Liver (tissue), 8 donors: ENCODE measurements at regions not wholly inside any gene's neighbourhood (a gene's known extent, or its start where the extent isn't known, plus 50 kb on each side); places are given as distances from the start of the nearest gene placed in this dataset.

ENCODE experiments used
- DNase-seq: peaks from one replicate; pipeline ENCODE4 v3.0.0-alpha.2; 2017; ENCODE audit warnings: low spot score
- H3K27ac ChIP-seq, 2 donors: one replicate each; pipeline ENCODE4 v1.7.0; 2013; ENCODE audit warnings: inconsistent platforms in 2 of 2, low read length in 2 of 2, control low read depth in 1 of 2, low read depth in 1 of 2, mild to moderate bottlenecking in 1 of 2
- H3K27me3 ChIP-seq, 4 donors: one replicate each; pipeline versions ENCODE4 v1.6.1 to v1.7.0; 2013; ENCODE audit warnings: low read length in 3 of 4, inconsistent platforms in 1 of 4, mild to moderate bottlenecking in 1 of 4, moderate library complexity in 1 of 4; ENCODE audit not compliant: control insufficient read depth in 4 of 4, insufficient read depth in 4 of 4
- H3K36me3 ChIP-seq, 4 donors: one replicate each; pipeline versions ENCODE4 v1.6.1 to v1.7.0; 2013; ENCODE audit warnings: low read length in 3 of 4, mild to moderate bottlenecking in 3 of 4, low read depth in 1 of 4, moderate library complexity in 1 of 4; ENCODE audit not compliant: control insufficient read depth in 4 of 4, insufficient read depth in 3 of 4
- H3K4me1 ChIP-seq, 4 donors: one replicate each; pipeline versions ENCODE4 v1.6.1 to v1.7.0; 2013; ENCODE audit warnings: low read length in 3 of 4, mild to moderate bottlenecking in 3 of 4, moderate library complexity in 1 of 4; ENCODE audit not compliant: control insufficient read depth in 4 of 4, insufficient read depth in 4 of 4
- H3K4me3 ChIP-seq, 3 donors: one replicate each; pipeline versions ENCODE4 v1.6.1 to v1.7.0; 2013; ENCODE audit warnings: low read length in 3 of 3, control low read depth in 1 of 3, low read depth in 1 of 3, mild to moderate bottlenecking in 1 of 3
- H3K9ac ChIP-seq, 2 donors: one replicate each; pipeline ENCODE4 v1.7.0; 2013; ENCODE audit warnings: low read length in 2 of 2, mild to moderate bottlenecking in 2 of 2, moderate library complexity in 2 of 2, control low read depth in 1 of 2, low read depth in 1 of 2
- H3K9me3 ChIP-seq, 4 donors: one replicate each; pipeline versions ENCODE4 v1.6.1 to v1.7.0; 2013; ENCODE audit warnings: low read length in 3 of 4; ENCODE audit not compliant: control insufficient read depth in 4 of 4
- ATF3 ChIP-seq: IDR thresholded peaks from 2 replicates; pipeline ENCODE4 v1.6.1; 2016; ENCODE audit warnings: antibody characterized with exemption
- CTCF ChIP-seq: fragments of 150-350 bp; IDR thresholded peaks from 2 replicates; pipeline ENCODE4 v1.5.1; 2017; ENCODE audit warnings: improper control_type of control experiment, low read depth, low read length; ENCODE audit not compliant: missing input control
- EGR1 ChIP-seq, 2 donors: IDR thresholded peaks; 2 replicates each; pipeline ENCODE4 v1.6.1; 2016 to 2018; ENCODE audit warnings: antibody characterized with exemption in 2 of 2, low read depth in 2 of 2
- FOXA1 ChIP-seq: IDR thresholded peaks from 2 replicates; pipeline ENCODE4 v1.6.1; 2016; ENCODE audit warnings: antibody characterized with exemption
- FOXA2 ChIP-seq: IDR thresholded peaks from 2 replicates; pipeline ENCODE4 v1.6.1; 2016; ENCODE audit warnings: antibody characterized with exemption
- HNF4G ChIP-seq: IDR thresholded peaks from 2 replicates; pipeline ENCODE4 v1.6.1; 2016; ENCODE audit warnings: antibody characterized with exemption
- JUND ChIP-seq, 2 donors: IDR thresholded peaks; 2 replicates each; pipeline ENCODE4 v1.6.1; 2016; ENCODE audit warnings: antibody characterized with exemption in 2 of 2
- NR2F2 ChIP-seq: IDR thresholded peaks from 2 replicates; pipeline ENCODE4 v1.6.1; 2016; ENCODE audit warnings: antibody characterized with exemption
- RAD21 ChIP-seq, 2 donors: IDR thresholded peaks; 2 replicates each; pipeline ENCODE4 v1.6.1; 2016; ENCODE audit warnings: antibody characterized with exemption in 2 of 2, mild to moderate bottlenecking in 2 of 2
- RXRA ChIP-seq, 2 donors: IDR thresholded peaks; 2 replicates each; pipeline ENCODE4 v1.6.1; 2017 to 2018; ENCODE audit warnings: antibody characterized with exemption in 2 of 2, mild to moderate bottlenecking in 1 of 2
- SP1 ChIP-seq: IDR thresholded peaks from 2 replicates; pipeline ENCODE4 v1.6.1; 2018; ENCODE audit warnings: antibody characterized with exemption, mild to moderate bottlenecking
- YY1 ChIP-seq: IDR thresholded peaks from 2 replicates; pipeline ENCODE4 v1.6.1; 2016; ENCODE audit warnings: antibody characterized with exemption, mild to moderate bottlenecking
- ZBTB33 ChIP-seq: IDR thresholded peaks from 2 replicates; pipeline ENCODE4 v1.6.1; 2016; ENCODE audit warnings: antibody characterized with exemption
- WGBS: extraction: QIAGEN DNeasy Blood & Tissue Kit; methylation state at CpG from one replicate; pipeline ENCODE4 v1.1.7; 2013; 5-methylcytosine and 5-hydroxymethylcytosine counted together
- TF ChIP-seq, protein P1 (sequence below): IDR thresholded peaks from 2 replicates; pipeline ENCODE4 v1.6.1; 2016; ENCODE audit warnings: antibody characterized with exemption, mild to moderate bottlenecking
- TF ChIP-seq, protein P2 (sequence below): IDR thresholded peaks from 2 replicates; pipeline ENCODE4 v1.6.1; 2016; ENCODE audit warnings: antibody characterized with exemption
- donor health status: healthy.
- donor health status: healthy.
- donor health status: healthy.
- donor health status: healthy.
- donor health status: healthy.

DNA sequence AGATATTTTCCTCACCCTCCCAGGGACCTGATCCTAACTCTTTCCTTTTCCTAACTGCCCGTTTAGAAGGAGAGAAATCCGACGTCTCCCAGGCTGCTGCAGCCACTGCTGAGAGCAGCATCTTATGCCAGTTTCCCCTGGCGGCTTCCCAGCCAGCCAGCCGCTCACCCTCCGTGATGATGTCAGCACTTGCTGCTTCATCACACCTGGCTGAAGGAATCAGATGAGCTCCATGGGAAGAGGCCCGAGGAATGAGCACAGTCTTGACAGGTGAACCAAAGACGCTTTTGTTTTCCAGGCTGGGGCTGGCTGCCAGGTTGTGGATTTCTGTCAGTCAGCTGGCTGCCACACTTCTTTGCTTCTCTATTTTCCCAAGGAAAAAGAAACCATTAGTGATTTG lies 445.1 kb upstream of the RBMS3 start:
- TF ChIP-seq HNF4G (no peak), YY1 (no peak), SP1 (no peak), JUND (IDR thresholded peaks at IDR 0.05) (no peak), NR2F2 (no peak), FOXA1 (no peak)
- TF ChIP-seq, protein P1, sequence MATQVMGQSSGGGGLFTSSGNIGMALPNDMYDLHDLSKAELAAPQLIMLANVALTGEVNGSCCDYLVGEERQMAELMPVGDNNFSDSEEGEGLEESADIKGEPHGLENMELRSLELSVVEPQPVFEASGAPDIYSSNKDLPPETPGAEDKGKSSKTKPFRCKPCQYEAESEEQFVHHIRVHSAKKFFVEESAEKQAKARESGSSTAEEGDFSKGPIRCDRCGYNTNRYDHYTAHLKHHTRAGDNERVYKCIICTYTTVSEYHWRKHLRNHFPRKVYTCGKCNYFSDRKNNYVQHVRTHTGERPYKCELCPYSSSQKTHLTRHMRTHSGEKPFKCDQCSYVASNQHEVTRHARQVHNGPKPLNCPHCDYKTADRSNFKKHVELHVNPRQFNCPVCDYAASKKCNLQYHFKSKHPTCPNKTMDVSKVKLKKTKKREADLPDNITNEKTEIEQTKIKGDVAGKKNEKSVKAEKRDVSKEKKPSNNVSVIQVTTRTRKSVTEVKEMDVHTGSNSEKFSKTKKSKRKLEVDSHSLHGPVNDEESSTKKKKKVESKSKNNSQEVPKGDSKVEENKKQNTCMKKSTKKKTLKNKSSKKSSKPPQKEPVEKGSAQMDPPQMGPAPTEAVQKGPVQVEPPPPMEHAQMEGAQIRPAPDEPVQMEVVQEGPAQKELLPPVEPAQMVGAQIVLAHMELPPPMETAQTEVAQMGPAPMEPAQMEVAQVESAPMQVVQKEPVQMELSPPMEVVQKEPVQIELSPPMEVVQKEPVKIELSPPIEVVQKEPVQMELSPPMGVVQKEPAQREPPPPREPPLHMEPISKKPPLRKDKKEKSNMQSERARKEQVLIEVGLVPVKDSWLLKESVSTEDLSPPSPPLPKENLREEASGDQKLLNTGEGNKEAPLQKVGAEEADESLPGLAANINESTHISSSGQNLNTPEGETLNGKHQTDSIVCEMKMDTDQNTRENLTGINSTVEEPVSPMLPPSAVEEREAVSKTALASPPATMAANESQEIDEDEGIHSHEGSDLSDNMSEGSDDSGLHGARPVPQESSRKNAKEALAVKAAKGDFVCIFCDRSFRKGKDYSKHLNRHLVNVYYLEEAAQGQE = no peak
- peaks cover 0 to 2% (median 0%) of the 10 kb centered on the region in 4 donors for H3K9me3 ChIP-seq
- H3K4me1 ChIP-seq = no peaks in the 10 kb centered on the region
- H3K9ac ChIP-seq = no peak overlapping the region
- H3K27ac ChIP-seq = no peak overlapping the region
- no peaks in the 10 kb centered on the region for H3K27me3 ChIP-seq
- H3K4me3 ChIP-seq = no peak overlapping the region
- H3K36me3 ChIP-seq = no peaks in the 10 kb centered on the region
- WGBS = 30% methylated on average over 8 of the region's 8 CpGs
- DNase-seq = no peak

- no peaks in the 10 kb centered on the region for H3K4me1 ChIP-seq
- TF ChIP-seq RXRA (IDR thresholded peaks at IDR 0.05) (no peak), YY1 (no peak), ATF3 (no peak), ZBTB33 (no peak), CTCF (no peak), EGR1 (IDR thresholded peaks at IDR 0.05; ENCODE audit: low read depth in 2 of 2) (no peak), SP1 (no peak), FOXA2 (no peak), RAD21 (IDR thresholded peaks at IDR 0.05) (no peak)
- TF ChIP-seq, protein P2, sequence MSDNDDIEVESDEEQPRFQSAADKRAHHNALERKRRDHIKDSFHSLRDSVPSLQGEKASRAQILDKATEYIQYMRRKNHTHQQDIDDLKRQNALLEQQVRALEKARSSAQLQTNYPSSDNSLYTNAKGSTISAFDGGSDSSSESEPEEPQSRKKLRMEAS = no peak
- 61% methylated on average over 2 of the region's 2 CpGs for WGBS
Measured at GRCh38 chr3:28836199-28836598, 444.7 kb upstream of the RBMS3 start.

More at GRCh38 chr3:28836199-28836598, 444.7 kb upstream of the RBMS3 start:
- DNase-seq = no peak
- Histone ChIP-seq H3K4me3 (no peak overlapping the region), H3K36me3 (no peaks in the 10 kb centered on the region), H3K9me3 (peaks cover 0 to 2% (median 0%) of the 10 kb centered on the region in 4 donors), H3K9ac (no peak overlapping the region), H3K27ac (no peak overlapping the region), H3K27me3 (no peaks in the 10 kb centered on the region)
